ENCODE measurements at regions not wholly inside any gene's neighbourhood (a gene's known extent, or its start where the extent isn't known, plus 50 kb on each side); places are given as distances from the start of the nearest gene placed in this dataset.

DNA sequence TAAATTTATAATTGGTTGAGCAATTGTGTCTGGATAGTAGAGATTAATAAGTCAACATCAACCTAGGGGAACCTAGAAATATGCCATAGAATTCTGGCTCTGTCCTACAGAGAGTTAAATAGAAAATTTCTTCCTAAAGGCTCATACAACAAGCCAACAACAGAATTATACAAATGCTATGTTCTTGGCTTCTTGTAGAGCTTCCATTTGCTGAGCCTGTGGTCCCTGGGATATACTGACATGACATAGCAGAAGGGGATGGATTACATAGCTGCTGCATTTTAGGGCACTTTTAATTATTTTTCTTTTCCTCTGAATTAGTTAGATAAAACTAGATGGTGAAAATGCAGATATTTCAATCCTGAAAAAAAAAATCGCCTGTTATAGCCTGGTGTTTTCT lies 95.5 kb upstream of the ST6GAL2 start:
- H4K5ac ChIP-seq (ENCODE audit: insufficient read length, low read depth, low read length): no peak overlapping the region
- WGBS (ENCODE audit: extremely low coverage, insufficient read length, low lambda C conversion rate): no CpG with 5 or more reads among the region's 1 CpG

More for the DNA sequence above, 95.5 kb upstream of the ST6GAL2 start:
- Mint-ChIP-seq H3K4me3 (no peak overlapping the region), H3K9me3 (no peaks in the 10 kb centered on the region), H3K27ac (no peak overlapping the region), H3K27me3 (ENCODE audit: low read depth) (no peaks in the 10 kb centered on the region), H3K4me1 (no peaks in the 10 kb centered on the region), H3K36me3 (ENCODE audit: insufficient read depth in 1 of 3, low read depth in 3 of 3) (no peaks in the 10 kb centered on the region)
- no peak overlapping the region for H2BK120ac ChIP-seq (ENCODE audit: low read depth, low read length, poor library complexity, severe bottlenecking)
- no peak overlapping the region for H3K23ac ChIP-seq (ENCODE audit: insufficient read length, low read depth, low read length)
- DNase-seq: no peak
- H3K27me3 ChIP-seq (ENCODE audit: insufficient read depth, low read length): no peaks in the 10 kb centered on the region
- H4K20me1 ChIP-seq (ENCODE audit: control insufficient read depth, insufficient read depth, insufficient read length): no peaks in the 10 kb centered on the region
- H3K27ac ChIP-seq (ENCODE audit: insufficient read length, low read depth, low read length): no peak overlapping the region
- H3K4me1 ChIP-seq (ENCODE audit: insufficient read depth, low read length): no peaks in the 10 kb centered on the region
- no peak overlapping the region for H2BK12ac ChIP-seq (ENCODE audit: insufficient read length, low read depth, low read length)
- H3K79me1 ChIP-seq (ENCODE audit: insufficient read depth, low read depth, low read length, poor library complexity, severe bottlenecking): no peaks in the 10 kb centered on the region
- no peak overlapping the region for H2AK5ac ChIP-seq (ENCODE audit: insufficient read length, low read length)
- H3K14ac ChIP-seq (ENCODE audit: insufficient read depth, low read length): no peak overlapping the region
- H3T11ph ChIP-seq (ENCODE audit: low read length): no peak overlapping the region
- H3K4me2 ChIP-seq (ENCODE audit: insufficient read depth, insufficient read length, low read length): no peak overlapping the region
- TF ChIP-seq, protein P1, sequence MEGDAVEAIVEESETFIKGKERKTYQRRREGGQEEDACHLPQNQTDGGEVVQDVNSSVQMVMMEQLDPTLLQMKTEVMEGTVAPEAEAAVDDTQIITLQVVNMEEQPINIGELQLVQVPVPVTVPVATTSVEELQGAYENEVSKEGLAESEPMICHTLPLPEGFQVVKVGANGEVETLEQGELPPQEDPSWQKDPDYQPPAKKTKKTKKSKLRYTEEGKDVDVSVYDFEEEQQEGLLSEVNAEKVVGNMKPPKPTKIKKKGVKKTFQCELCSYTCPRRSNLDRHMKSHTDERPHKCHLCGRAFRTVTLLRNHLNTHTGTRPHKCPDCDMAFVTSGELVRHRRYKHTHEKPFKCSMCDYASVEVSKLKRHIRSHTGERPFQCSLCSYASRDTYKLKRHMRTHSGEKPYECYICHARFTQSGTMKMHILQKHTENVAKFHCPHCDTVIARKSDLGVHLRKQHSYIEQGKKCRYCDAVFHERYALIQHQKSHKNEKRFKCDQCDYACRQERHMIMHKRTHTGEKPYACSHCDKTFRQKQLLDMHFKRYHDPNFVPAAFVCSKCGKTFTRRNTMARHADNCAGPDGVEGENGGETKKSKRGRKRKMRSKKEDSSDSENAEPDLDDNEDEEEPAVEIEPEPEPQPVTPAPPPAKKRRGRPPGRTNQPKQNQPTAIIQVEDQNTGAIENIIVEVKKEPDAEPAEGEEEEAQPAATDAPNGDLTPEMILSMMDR (conservative IDR thresholded peaks at IDR 0.05): no peak
- no peak overlapping the region for H3K56ac ChIP-seq (ENCODE audit: insufficient read length, low read depth, low read length)
- H3K23me2 ChIP-seq (ENCODE audit: insufficient read length, low read depth, low read length, poor library complexity, severe bottlenecking): no peaks in the 10 kb centered on the region
- H3K9me3 ChIP-seq (ENCODE audit: control insufficient read depth, low read depth, low read length): no peaks in the 10 kb centered on the region
- no peaks in the 10 kb centered on the region for H3K79me2 ChIP-seq (ENCODE audit: insufficient read depth, low read length)
- H2BK5ac ChIP-seq (ENCODE audit: insufficient read length, low read length): no peak overlapping the region
- H2AFZ ChIP-seq (ENCODE audit: low read length): no peak overlapping the region
- H2BK20ac ChIP-seq (ENCODE audit: low read depth, low read length, poor library complexity, severe bottlenecking): no peak overlapping the region
- no peak overlapping the region for H3K9ac ChIP-seq (ENCODE audit: extremely low read depth, insufficient read length, low read length)
- no peak overlapping the region for H3K18ac ChIP-seq (ENCODE audit: insufficient read length, low read depth, low read length)
- no peak overlapping the region for H4K8ac ChIP-seq (replicated peaks; ENCODE audit: insufficient read length, low read depth, low read length)
- no peak overlapping the region for H2BK15ac ChIP-seq (ENCODE audit: low read depth, low read length)
- H4K91ac ChIP-seq (ENCODE audit: insufficient read length, low read depth, low read length): no peak overlapping the region
- no peak overlapping the region for H3K4ac ChIP-seq (ENCODE audit: low read depth, low read length)

Data from H9 (cell line).